ENCODE measurements at regions not wholly inside any gene's neighbourhood (a gene's known extent, or its start where the extent isn't known, plus 50 kb on each side); places are given as distances from the start of the nearest gene placed in this dataset.
"Not testable (repeated sequence)": the region's sequence is repeated elsewhere in the genome, so short reads cannot be mapped to it uniquely, and the experiment has no call there.

GRCh38 chr5:174910245-174910737, 185.9 kb downstream of the MSX2 start:
- peak; percentile 77 for TF ChIP-seq CTCF (IDR thresholded peaks at IDR 0.05)
- no peak for DNase-seq (ENCODE audit: low spot score)
- peak overlapping the region; percentile 57 for H3K4me3 ChIP-seq
- no peak overlapping the region for H3K27ac ChIP-seq

GRCh38 chr5:174903172-174903732, 178.9 kb downstream of the MSX2 start:
- Histone ChIP-seq H3K4me3 (no peak overlapping the region), H3K27ac (no peak overlapping the region)
- no peak for TF ChIP-seq CTCF (IDR thresholded peaks at IDR 0.05)
- DNase-seq (ENCODE audit: low spot score): no peak

GRCh38 chr5:174901336-174901735, 177.0 kb downstream of the MSX2 start:
- no peak for TF ChIP-seq CTCF (IDR thresholded peaks at IDR 0.05)
- no peak for DNase-seq (ENCODE audit: low spot score)
- Histone ChIP-seq H3K27ac (no peak overlapping the region), H3K4me3 (no peak overlapping the region)

- no peak for TF ChIP-seq CTCF (IDR thresholded peaks at IDR 0.05)
- no peak for DNase-seq (ENCODE audit: low spot score)
- H3K27ac ChIP-seq: no peak overlapping the region
- no peak overlapping the region for H3K4me3 ChIP-seq
Measured at GRCh38 chr5:174900240-174900865, 176.0 kb downstream of the MSX2 start.

GRCh38 chr5:174897281-174897950, 173.0 kb downstream of the MSX2 start:
- Histone ChIP-seq H3K4me3 (no peak overlapping the region), H3K27ac (no peak overlapping the region)
- DNase-seq (ENCODE audit: low spot score): no peak
- no peak for TF ChIP-seq CTCF (IDR thresholded peaks at IDR 0.05)

- no peak for TF ChIP-seq CTCF (IDR thresholded peaks at IDR 0.05)
- no peak for DNase-seq (ENCODE audit: low spot score)
- H3K4me3 ChIP-seq: no peak overlapping the region
- H3K27ac ChIP-seq: no peak overlapping the region
Measured at GRCh38 chr5:174895360-174895759, 171.0 kb downstream of the MSX2 start.

GRCh38 chr5:174892742-174893141, 168.4 kb downstream of the MSX2 start:
- H3K4me3 ChIP-seq: no peak overlapping the region
- DNase-seq (ENCODE audit: low spot score): no peak
- no peak overlapping the region for H3K27ac ChIP-seq
- no peak for TF ChIP-seq CTCF (IDR thresholded peaks at IDR 0.05)

GRCh38 chr5:174880412-174881200, 156.2 kb downstream of the MSX2 start:
- H3K27ac ChIP-seq; H3K4me3 ChIP-seq; DNase-seq (ENCODE audit: low spot score): not testable (repeated sequence)

Data from coronary artery (tissue), 2 donors.